Neural cell (in vitro differentiated cells): ENCODE measurements at regions not wholly inside any gene's neighbourhood (a gene's known extent, or its start where the extent isn't known, plus 50 kb on each side); places are given as distances from the start of the nearest gene placed in this dataset.
A peak's percentile ranks its signal among the peaks of the same experiment; 100 is the strongest.
"Not testable (repeated sequence)": the region's sequence is repeated elsewhere in the genome, so short reads cannot be mapped to it uniquely, and the experiment has no call there.

Experiments used
- H2AFZ ChIP-seq: fragments of 200-600, 300-800 bp; sonication (generic), shearing (Covaris generic); 2 replicates; pipeline ENCODE4 v1.6.0; 2014; ENCODE audit warnings: low read depth, mild to moderate bottlenecking, antibody characterized with exemption, low read length, moderate library complexity
- H3F3A ChIP-seq: fragments of 200-600 bp; shearing (Covaris generic); 2 replicates; pipeline ENCODE4 v1.6.1; 2016; ENCODE audit warnings: mild to moderate bottlenecking, moderate library complexity, mixed read lengths, antibody characterized with exemption, low read length; ENCODE audit not compliant: insufficient read depth, poor library complexity, severe bottlenecking
- H3K27ac ChIP-seq: fragments of 200-600, 300-800 bp; sonication (generic), shearing (Covaris generic); 2 replicates; pipeline ENCODE4 v1.5.1; 2014; ENCODE audit warnings: mild to moderate bottlenecking, low read length, moderate library complexity
- H3K27me3 ChIP-seq: fragments of 300-800, 200-600 bp; sonication (generic), shearing (Covaris generic); 2 replicates; pipeline ENCODE4 v1.6.0; 2014; ENCODE audit warnings: mild to moderate bottlenecking, low read depth, low read length, moderate library complexity; ENCODE audit not compliant: insufficient read depth
- H3K36me3 ChIP-seq: fragments of 300-800, 200-600 bp; sonication (generic), shearing (Covaris generic); 2 replicates; pipeline ENCODE4 v1.5.1; 2014; ENCODE audit warnings: mild to moderate bottlenecking, antibody characterized with exemption, low read length, moderate library complexity; ENCODE audit not compliant: insufficient read depth
- H3K4me2 ChIP-seq: fragments of 300-800, 200-600 bp; sonication (generic), shearing (Covaris generic); 2 replicates; pipeline ENCODE4 v1.6.0; 2014; ENCODE audit warnings: mild to moderate bottlenecking, low read length
- H3K4me3 ChIP-seq: fragments of 300-800, 200-600 bp; sonication (generic), shearing (Covaris generic); 2 replicates; pipeline ENCODE4 v1.5.1; 2014; ENCODE audit warnings: mild to moderate bottlenecking, low read length, moderate library complexity
- H3K79me2 ChIP-seq: fragments of 200-600 bp; shearing (Covaris generic); replicated peaks from 2 replicates; pipeline ENCODE4 v1.6.0; 2014; ENCODE audit warnings: mild to moderate bottlenecking, low read length, moderate library complexity; ENCODE audit not compliant: insufficient read depth
- H3K9ac ChIP-seq: fragments of 300-800, 200-600 bp; sonication (generic), shearing (Covaris generic); 2 replicates; pipeline ENCODE4 v1.6.1; 2016; ENCODE audit warnings: mild to moderate bottlenecking, low read length, mixed read lengths
- H3K9me2 ChIP-seq: fragments of 200-600 bp; shearing (Covaris generic); 2 replicates; pipeline ENCODE4 v1.6.1; 2016; ENCODE audit warnings: mild to moderate bottlenecking, low read length, mixed read lengths; ENCODE audit not compliant: insufficient read depth
- H3K9me3 ChIP-seq: fragments of 200-600, 300-800 bp; sonication (generic), shearing (Covaris generic); 2 replicates; pipeline ENCODE4 v1.6.1; 2016; ENCODE audit warnings: mild to moderate bottlenecking, mixed run types, low read length, moderate library complexity, mixed read lengths
- H4K20me1 ChIP-seq: fragments of 200-600 bp; shearing (Covaris generic); 2 replicates; pipeline ENCODE4 v1.6.1; 2016; ENCODE audit warnings: mild to moderate bottlenecking, mixed run types; ENCODE audit not compliant: insufficient read depth
- EP300 ChIP-seq: fragments of 450-650 bp; conservative IDR thresholded peaks from 2 replicates; pipeline ENCODE4 v1.6.1; 2014; ENCODE audit warnings: antibody characterized with exemption, mild to moderate bottlenecking, moderate library complexity; ENCODE audit not compliant: poor library complexity, severe bottlenecking
- EZH2 ChIP-seq: fragments of 200-600, 300-800 bp; shearing (Covaris generic), sonication (generic); IDR thresholded peaks from 2 replicates; pipeline ENCODE4 v1.6.1; 2014; ENCODE audit warnings: antibody characterized with exemption, low read length, borderline replicate concordance, mild to moderate bottlenecking; ENCODE audit not compliant: insufficient read depth, poor library complexity, severe bottlenecking
- MXI1 ChIP-seq: fragments of 450-650 bp; conservative IDR thresholded peaks from 2 replicates; pipeline ENCODE4 v1.6.1; 2014; ENCODE audit warnings: antibody characterized with exemption, mild to moderate bottlenecking; ENCODE audit not compliant: poor library complexity, severe bottlenecking
- POLR2AphosphoS5 ChIP-seq: IDR thresholded peaks from 2 replicates; pipeline ENCODE4 v1.6.1; 2012
- RAD21 ChIP-seq: fragments of 450-650 bp; conservative IDR thresholded peaks from 2 replicates; pipeline ENCODE4 v1.6.1; 2014; ENCODE audit warnings: antibody characterized with exemption, mild to moderate bottlenecking, moderate library complexity
- SMC3 ChIP-seq: fragments of 450-650 bp; conservative IDR thresholded peaks from 2 replicates; pipeline ENCODE4 v1.6.1; 2014; ENCODE audit warnings: antibody characterized with exemption, mild to moderate bottlenecking, moderate library complexity; ENCODE audit not compliant: poor library complexity
- TAF1 ChIP-seq: IDR thresholded peaks from 2 replicates; pipeline ENCODE4 v1.6.1; 2012; ENCODE audit warnings: low read depth
- TF ChIP-seq, protein P1 (sequence below): fragments of 450-650 bp; IDR thresholded peaks from 2 replicates; pipeline ENCODE4 v1.5.1; 2014; ENCODE audit warnings: antibody characterized with exemption, mild to moderate bottlenecking, moderate library complexity; ENCODE audit not compliant: poor library complexity, severe bottlenecking
- TF ChIP-seq, protein P2 (sequence below): IDR thresholded peaks from 2 replicates; pipeline ENCODE4 v1.6.1; 2012; ENCODE audit warnings: borderline replicate concordance

DNA sequence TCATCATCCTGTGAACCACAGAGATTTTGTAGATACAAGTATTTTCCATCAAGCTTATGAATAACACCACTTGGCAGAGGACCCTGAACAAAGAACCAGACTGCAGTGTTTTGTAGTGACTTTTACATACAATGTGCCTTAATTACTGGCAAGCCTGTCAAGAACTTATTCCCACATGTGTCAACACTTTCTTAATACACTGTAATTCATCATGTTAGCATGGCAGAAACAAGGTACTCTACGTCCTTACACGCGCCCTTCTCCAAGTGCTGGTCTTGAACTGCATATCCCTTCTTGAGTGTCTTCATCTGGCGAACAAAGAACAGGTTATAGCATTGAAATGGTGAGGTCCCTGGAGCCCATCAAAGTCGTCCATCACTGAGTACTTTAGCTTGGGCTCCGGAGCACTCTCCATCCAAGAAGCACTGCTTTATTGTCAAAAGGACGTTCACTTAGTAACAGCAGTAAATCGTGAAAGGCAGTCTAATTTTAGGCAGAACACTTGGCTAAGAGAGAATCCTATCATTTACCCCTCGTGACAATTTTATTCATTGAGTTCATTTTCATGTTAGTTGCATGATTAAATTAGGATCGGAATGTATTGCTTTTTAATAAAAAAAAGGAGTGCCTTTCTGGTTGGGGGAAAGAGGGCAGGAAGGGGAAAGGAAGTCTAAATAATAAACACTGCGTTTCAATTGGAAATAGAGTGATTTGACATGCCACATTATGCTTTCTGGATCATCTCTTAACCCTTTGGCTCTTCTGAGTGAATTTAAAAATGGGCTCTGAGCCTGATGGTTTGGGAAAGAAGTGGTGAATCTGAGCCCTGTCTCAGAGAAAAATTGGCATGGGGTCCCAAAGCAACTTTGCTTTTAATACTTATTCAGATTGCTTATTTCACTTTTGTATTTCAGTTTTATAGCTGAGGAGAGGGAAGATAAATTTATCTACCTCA, 376.1 kb downstream of the DLEU7 start:
- no peaks in the 10 kb centered on the region for H3K9me2 ChIP-seq
- no peaks in the 10 kb centered on the region for H4K20me1 ChIP-seq
- no peaks in the 10 kb centered on the region for H3K36me3 ChIP-seq
- H3K27ac ChIP-seq = peak overlapping the region; percentile 59
- peak overlapping the region; percentile 13 for H3K4me3 ChIP-seq
- TF ChIP-seq TAF1 = no peak
- peak; percentile 82 for TF ChIP-seq POLR2AphosphoS5
- TF ChIP-seq EZH2 = no peak
- TF ChIP-seq, protein P1, sequence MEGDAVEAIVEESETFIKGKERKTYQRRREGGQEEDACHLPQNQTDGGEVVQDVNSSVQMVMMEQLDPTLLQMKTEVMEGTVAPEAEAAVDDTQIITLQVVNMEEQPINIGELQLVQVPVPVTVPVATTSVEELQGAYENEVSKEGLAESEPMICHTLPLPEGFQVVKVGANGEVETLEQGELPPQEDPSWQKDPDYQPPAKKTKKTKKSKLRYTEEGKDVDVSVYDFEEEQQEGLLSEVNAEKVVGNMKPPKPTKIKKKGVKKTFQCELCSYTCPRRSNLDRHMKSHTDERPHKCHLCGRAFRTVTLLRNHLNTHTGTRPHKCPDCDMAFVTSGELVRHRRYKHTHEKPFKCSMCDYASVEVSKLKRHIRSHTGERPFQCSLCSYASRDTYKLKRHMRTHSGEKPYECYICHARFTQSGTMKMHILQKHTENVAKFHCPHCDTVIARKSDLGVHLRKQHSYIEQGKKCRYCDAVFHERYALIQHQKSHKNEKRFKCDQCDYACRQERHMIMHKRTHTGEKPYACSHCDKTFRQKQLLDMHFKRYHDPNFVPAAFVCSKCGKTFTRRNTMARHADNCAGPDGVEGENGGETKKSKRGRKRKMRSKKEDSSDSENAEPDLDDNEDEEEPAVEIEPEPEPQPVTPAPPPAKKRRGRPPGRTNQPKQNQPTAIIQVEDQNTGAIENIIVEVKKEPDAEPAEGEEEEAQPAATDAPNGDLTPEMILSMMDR = no peak
- no peak for TF ChIP-seq RAD21
- peak; percentile 85 for TF ChIP-seq EP300
- TF ChIP-seq, protein P2, sequence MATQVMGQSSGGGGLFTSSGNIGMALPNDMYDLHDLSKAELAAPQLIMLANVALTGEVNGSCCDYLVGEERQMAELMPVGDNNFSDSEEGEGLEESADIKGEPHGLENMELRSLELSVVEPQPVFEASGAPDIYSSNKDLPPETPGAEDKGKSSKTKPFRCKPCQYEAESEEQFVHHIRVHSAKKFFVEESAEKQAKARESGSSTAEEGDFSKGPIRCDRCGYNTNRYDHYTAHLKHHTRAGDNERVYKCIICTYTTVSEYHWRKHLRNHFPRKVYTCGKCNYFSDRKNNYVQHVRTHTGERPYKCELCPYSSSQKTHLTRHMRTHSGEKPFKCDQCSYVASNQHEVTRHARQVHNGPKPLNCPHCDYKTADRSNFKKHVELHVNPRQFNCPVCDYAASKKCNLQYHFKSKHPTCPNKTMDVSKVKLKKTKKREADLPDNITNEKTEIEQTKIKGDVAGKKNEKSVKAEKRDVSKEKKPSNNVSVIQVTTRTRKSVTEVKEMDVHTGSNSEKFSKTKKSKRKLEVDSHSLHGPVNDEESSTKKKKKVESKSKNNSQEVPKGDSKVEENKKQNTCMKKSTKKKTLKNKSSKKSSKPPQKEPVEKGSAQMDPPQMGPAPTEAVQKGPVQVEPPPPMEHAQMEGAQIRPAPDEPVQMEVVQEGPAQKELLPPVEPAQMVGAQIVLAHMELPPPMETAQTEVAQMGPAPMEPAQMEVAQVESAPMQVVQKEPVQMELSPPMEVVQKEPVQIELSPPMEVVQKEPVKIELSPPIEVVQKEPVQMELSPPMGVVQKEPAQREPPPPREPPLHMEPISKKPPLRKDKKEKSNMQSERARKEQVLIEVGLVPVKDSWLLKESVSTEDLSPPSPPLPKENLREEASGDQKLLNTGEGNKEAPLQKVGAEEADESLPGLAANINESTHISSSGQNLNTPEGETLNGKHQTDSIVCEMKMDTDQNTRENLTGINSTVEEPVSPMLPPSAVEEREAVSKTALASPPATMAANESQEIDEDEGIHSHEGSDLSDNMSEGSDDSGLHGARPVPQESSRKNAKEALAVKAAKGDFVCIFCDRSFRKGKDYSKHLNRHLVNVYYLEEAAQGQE = peak; percentile 23
- TF ChIP-seq MXI1 = no peak
- TF ChIP-seq SMC3 = no peak
- H3F3A ChIP-seq = no peaks in the 10 kb centered on the region
- H2AFZ ChIP-seq = no peak overlapping the region
- no peaks in the 10 kb centered on the region for H3K79me2 ChIP-seq
- no peaks in the 10 kb centered on the region for H3K9me3 ChIP-seq
- H3K9ac ChIP-seq = no peak overlapping the region
- H3K4me2 ChIP-seq = no peak overlapping the region
- no peaks in the 10 kb centered on the region for H3K27me3 ChIP-seq

DNA sequence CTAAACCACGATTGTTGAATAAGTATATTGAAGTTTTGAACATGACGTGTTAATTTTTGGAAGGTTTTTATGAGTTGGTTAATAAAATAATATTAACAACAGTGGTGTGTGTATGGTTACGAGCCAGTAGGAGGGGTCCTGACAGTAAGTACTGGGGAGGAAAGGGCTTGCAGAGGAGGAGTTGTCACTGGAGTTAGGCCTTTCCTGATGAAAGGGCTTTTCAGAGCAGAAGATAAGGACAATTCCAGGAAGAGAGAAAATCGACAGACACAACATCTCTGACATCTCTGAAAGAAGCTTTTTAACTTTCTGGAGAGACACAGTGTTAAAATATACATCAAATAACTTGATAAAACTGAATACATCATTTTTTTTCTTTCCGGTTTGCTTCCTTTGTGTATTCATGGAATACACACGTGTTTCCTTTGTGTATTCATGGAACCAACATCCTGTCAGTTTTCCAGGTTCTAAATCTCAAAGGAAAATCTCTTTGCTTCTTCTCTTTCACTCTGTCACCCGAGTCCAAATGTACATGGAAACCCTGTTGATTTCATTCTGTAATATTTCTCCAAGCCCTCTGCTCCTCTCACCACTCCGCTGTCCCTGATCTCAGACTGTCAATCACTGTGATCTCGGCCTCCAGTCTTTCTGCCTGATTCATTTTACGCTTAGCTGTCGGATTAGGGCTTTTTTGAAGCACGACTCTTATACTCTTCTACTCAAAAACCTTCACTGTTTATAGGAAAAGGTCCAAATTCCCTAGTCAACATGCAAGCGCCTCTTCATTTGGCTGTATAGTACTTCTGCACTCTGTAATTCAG, 374.4 kb downstream of the DLEU7 start:
- Histone ChIP-seq H3K9ac (no peak overlapping the region), H3K4me2 (no peak overlapping the region), H3K27ac (no peak overlapping the region), H4K20me1 (no peaks in the 10 kb centered on the region), H3F3A (no peaks in the 10 kb centered on the region), H3K9me2 (no peaks in the 10 kb centered on the region), H3K4me3 (no peak overlapping the region), H3K27me3 (no peaks in the 10 kb centered on the region), H3K79me2 (no peaks in the 10 kb centered on the region), H3K36me3 (no peaks in the 10 kb centered on the region), H2AFZ (no peak overlapping the region), H3K9me3 (no peaks in the 10 kb centered on the region)
- TF ChIP-seq SMC3 (no peak), EP300 (no peak), MXI1 (no peak), RAD21 (no peak)

DNA sequence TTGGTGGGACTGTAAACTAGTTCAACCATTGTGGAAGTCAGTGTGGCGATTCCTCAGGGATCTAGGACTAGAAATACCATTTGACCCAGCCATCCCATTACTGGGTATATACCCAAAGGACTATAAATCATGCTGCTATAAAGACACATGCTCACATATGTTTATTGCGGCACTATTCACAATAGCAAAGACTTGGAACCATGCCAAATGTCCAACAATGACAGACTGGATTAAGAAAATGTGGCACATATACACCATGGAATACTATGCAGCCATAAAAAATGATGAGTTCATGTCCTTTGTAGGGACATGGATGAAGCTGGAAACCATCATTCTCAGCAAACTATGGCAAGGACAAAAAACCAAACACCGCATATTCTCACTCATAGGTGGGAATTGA, 370.4 kb downstream of the DLEU7 start:
- not testable (repeated sequence) for H3K9me3 ChIP-seq, H3K9ac ChIP-seq, H3K9me2 ChIP-seq, H3K27ac ChIP-seq, H3K4me3 ChIP-seq, H4K20me1 ChIP-seq, H3K36me3 ChIP-seq, H3K27me3 ChIP-seq, H3K4me2 ChIP-seq, H3F3A ChIP-seq, H2AFZ ChIP-seq, H3K79me2 ChIP-seq
